Mucosa of rectum (tissue), 2 donors: ENCODE measurements at regions not wholly inside any gene's neighbourhood (a gene's known extent, or its start where the extent isn't known, plus 50 kb on each side); places are given as distances from the start of the nearest gene placed in this dataset.

ENCODE experiments used
- H3K27ac ChIP-seq, 2 donors: one replicate each; pipeline ENCODE4 v1.7.0; 2013; ENCODE audit warnings: inconsistent platforms in 2 of 2, low read depth in 2 of 2, low read length in 2 of 2
- H3K27me3 ChIP-seq, 2 donors: one replicate each; pipeline ENCODE4 v1.7.0; 2013; ENCODE audit warnings: low read length in 2 of 2; ENCODE audit not compliant: control insufficient read depth in 2 of 2, insufficient read depth in 2 of 2
- H3K36me3 ChIP-seq, 2 donors: one replicate each; pipeline ENCODE4 v1.7.0; 2013; ENCODE audit warnings: low read length in 2 of 2; ENCODE audit not compliant: control insufficient read depth in 2 of 2, insufficient read depth in 2 of 2
- H3K4me1 ChIP-seq, 2 donors: one replicate each; pipeline ENCODE4 v1.7.0; 2013; ENCODE audit warnings: low read length in 2 of 2, mild to moderate bottlenecking in 1 of 2; ENCODE audit not compliant: control insufficient read depth in 2 of 2, insufficient read depth in 2 of 2
- H3K4me3 ChIP-seq, 2 donors: one replicate each; pipeline ENCODE4 v1.7.0; 2013; ENCODE audit warnings: low read length in 2 of 2
- H3K9ac ChIP-seq, 2 donors: one replicate each; pipeline ENCODE4 v1.7.0; 2013; ENCODE audit warnings: low read length in 2 of 2, low read depth in 1 of 2, mild to moderate bottlenecking in 1 of 2
- H3K9me3 ChIP-seq, 2 donors: one replicate each; pipeline ENCODE4 v1.7.0; 2013; ENCODE audit warnings: low read length in 2 of 2; ENCODE audit not compliant: control insufficient read depth in 2 of 2
- donor health status: healthy.
- donor health status: Normal muscosa, but diverticular disease.

DNA sequence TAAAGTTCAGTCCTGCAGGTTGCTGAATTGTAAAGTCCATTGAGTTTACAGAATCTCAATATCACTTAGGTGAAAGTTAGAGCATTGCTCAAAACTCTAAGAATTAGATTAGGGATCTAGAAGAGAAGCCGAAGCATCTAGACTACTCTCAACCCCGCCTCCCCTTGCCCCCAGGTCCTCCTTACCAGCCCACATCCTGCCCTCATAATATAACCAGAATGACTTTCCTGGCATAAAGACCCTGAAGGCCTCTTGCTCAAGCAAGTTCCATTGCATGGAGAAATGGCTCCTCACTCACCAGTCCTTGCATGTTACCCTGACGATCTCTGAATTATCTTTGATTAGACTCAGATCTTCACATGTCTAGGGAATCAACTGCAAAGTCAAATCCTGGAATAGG, 78.8 kb downstream of the SPATA31C2 start:
- Histone ChIP-seq H3K36me3 (no peaks in the 10 kb centered on the region), H3K4me1 (no peaks in the 10 kb centered on the region), H3K9me3 (no peaks in the 10 kb centered on the region), H3K27ac (no peak overlapping the region), H3K27me3 (no peaks in the 10 kb centered on the region), H3K9ac (no peak overlapping the region), H3K4me3 (no peak overlapping the region)

DNA sequence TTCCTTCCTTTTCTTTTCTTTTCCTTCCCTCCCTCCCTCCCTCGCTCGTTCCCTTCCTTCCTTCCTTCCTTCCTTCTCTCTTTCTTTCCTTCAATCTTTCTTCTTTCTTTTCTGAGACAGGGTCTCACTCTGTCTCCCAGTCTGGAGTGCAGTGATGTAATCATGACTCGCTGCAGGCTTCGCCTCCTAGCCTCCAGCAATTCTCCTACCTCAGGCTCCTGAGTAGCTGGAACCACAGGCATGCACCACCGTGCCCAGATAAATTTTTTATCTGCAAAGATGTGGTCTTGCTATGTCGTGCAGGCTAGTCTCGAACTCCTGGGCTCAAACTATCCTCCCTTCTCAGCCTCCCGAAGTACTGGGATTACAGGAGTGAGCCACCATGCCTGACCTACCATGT, 81.4 kb downstream of the SPATA31C2 start:
- Histone ChIP-seq H3K9ac (no peak overlapping the region), H3K36me3 (no peaks in the 10 kb centered on the region), H3K4me3 (no peak overlapping the region), H3K27ac (no peak overlapping the region), H3K27me3 (no peaks in the 10 kb centered on the region), H3K4me1 (no peaks in the 10 kb centered on the region), H3K9me3 (no peaks in the 10 kb centered on the region)

DNA sequence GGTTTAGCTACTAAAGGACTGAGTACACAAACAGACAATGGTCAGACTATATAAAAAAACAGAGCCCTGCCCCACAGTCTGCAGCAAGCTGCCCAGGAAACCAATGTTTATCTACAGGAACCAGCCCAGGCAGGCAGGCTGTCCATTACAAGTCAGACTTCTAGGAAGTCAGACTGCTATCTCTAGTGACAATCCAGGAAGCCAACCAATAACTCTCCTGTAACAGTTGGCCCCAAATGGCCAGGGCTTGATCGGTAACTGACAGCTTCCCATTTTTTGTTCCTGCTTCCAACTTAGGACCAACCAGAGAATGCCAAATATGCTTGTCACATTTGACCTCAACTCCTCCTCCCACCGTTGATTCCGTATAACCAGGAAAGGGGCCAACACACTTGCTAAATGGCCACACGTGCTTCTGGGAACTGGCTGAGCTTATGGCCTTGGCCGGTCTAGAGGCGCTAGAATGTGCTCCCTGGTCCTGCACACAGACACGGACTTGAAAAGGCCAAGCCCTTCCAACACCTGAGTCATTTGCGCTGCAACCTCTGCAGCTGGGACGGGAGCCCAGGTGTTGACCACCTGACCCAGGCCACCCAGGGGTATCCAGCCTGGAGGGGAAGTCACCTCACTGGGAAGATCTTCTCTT, 79.6 kb upstream of the CDK20 start:
- Histone ChIP-seq H3K36me3 (no peaks in the 10 kb centered on the region), H3K9me3 (no peaks in the 10 kb centered on the region), H3K4me3 (no peak overlapping the region), H3K9ac (no peak overlapping the region), H3K4me1 (no peaks in the 10 kb centered on the region), H3K27me3 (no peaks in the 10 kb centered on the region), H3K27ac (no peak overlapping the region)

DNA sequence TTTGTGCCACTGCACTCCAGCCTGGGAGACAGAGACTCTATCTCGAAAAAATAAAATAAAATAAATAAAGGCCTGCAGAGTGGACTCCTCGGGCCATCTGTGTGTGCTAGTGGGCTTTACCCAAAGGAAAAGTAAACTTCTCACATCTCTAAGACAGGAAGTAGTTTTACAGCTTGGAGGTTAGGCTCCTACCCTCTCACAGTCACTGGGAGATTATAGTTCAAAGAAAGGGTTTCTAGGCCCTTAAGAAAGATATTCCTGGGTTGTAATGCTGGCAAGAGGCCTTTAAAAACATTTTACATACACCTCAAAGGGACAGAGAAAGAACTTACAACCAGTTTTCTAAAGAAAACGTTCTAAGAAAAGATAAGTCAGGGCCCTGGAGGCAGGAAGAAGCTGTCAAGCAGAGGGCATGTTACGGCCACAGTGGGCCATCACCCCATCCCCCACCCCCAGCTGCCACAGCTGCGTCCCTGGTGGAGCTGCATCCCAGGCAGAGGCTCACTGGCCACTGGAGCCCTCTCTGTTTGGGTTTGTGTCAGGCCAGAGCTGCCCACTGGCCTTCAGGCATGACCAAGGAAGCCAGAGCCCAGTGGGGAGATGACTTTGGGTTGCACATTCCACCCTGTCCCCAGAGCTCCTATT, 78.1 kb upstream of the CDK20 start:
- Histone ChIP-seq H3K9ac (no peak overlapping the region), H3K27ac (no peak overlapping the region), H3K4me1 (no peaks in the 10 kb centered on the region), H3K4me3 (no peak overlapping the region), H3K9me3 (no peaks in the 10 kb centered on the region), H3K27me3 (no peaks in the 10 kb centered on the region), H3K36me3 (no peaks in the 10 kb centered on the region)

DNA sequence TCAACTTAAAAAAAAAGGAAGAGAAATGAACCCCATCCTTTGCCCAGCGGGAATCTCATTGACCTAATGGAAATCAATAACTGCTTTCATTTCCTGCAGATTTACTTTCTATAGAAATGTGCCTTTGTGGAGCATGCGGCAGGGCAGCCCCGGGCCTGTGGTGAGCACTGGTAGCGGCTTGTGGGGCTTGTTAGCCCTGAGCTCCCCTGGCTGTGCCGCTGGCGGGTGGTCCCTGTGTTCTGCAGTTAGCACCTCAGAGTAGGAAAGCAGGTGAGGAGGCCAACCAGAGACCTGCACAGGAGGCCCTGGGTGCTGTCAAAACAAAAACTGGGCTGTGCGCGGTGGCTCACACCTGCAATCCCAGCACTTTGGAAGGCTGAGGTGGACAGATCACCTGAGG, 76.8 kb upstream of the CDK20 start:
- Histone ChIP-seq H3K36me3 (no peaks in the 10 kb centered on the region), H3K4me3 (no peak overlapping the region), H3K9ac (no peak overlapping the region), H3K27ac (no peak overlapping the region), H3K27me3 (no peaks in the 10 kb centered on the region), H3K9me3 (no peaks in the 10 kb centered on the region), H3K4me1 (no peaks in the 10 kb centered on the region)

DNA sequence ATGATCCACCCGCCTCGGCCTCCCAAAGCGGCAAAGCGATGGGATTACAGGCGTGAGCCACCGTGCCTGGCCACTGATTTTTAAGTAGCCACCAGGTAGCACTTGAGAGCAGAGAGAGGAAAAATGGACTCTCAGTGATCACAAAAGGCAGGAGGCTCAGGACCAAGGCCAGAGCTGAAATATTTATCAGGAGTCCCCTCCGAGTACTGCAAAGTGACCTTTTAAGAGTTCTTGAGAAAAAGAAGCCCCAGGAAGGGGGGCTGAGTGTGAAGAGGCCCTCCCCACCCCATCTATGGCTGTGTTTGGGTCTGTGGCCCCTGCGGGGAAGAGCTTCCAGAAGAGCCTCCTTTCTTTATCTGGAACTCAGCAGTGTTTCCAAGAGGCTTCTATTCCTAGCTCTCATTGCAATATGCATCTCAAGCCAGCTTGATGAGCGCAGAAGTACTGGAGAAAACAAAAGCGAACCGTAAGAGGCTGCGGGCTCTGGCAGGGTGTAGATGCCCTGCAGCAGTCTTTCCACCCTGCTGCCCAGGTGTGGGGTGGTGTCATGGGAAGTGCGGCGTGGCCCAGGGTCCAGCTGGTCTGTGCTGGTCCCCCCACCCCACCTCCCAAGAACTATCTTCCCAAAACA, 75.5 kb upstream of the CDK20 start:
- Histone ChIP-seq H3K27ac (no peak overlapping the region), H3K27me3 (no peaks in the 10 kb centered on the region), H3K4me3 (no peak overlapping the region), H3K9me3 (peaks cover 1% of the 10 kb centered on the region in 2 donors), H3K4me1 (no peaks in the 10 kb centered on the region), H3K36me3 (no peaks in the 10 kb centered on the region), H3K9ac (no peak overlapping the region)

DNA sequence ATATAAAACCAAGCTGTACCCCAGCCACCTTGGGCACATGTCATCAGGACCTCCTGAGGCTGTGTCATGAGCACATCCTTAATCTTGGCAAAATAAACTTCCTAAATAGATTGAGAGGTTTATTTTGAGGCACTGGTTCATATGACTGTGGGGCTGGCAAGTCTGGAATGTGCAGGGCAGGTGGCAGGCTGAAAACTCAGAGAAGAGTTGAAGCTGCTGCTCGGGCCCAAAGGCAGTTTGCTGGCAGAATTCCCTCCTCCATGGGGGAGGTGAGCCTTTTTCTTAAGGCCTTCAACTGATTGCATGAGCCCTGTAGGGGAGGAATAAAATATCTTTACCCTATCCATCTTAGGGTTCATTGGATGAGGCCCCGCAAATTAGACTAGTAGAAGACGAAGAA, 72.2 kb upstream of the CDK20 start:
- H3K4me3 ChIP-seq, result no peak overlapping the region
- no peaks in the 10 kb centered on the region for H3K27me3 ChIP-seq
- peaks cover 13 to 15% of the 10 kb centered on the region in 2 donors for H3K9me3 ChIP-seq
- H3K36me3 ChIP-seq, result no peaks in the 10 kb centered on the region
- no peak overlapping the region for H3K27ac ChIP-seq
- no peaks in the 10 kb centered on the region for H3K4me1 ChIP-seq
- H3K9ac ChIP-seq, result no peak overlapping the region

DNA sequence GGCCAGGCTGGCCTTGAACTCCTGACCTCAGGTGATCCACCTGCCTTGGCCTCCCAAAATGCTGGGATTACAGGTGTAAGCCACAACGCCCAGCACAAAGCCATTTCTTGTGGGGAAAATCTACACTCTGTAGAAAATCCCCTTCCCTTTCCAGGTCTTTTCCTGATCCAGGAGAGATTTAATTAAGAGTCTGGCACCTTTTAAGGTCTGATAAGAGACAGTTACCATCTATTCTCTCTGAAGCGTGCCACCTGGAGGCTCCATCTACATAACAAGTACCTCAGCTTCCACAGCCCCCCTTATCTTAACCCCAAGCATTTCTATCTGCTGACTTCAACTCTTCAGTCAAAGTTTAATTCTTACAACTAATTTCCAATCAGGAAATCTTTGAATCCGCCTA, 71.4 kb upstream of the CDK20 start:
- Histone ChIP-seq H3K4me1 (no peaks in the 10 kb centered on the region), H3K9ac (no peak overlapping the region), H3K27me3 (no peaks in the 10 kb centered on the region), H3K4me3 (no peak overlapping the region), H3K27ac (no peak overlapping the region), H3K36me3 (no peaks in the 10 kb centered on the region), H3K9me3 (peaks cover 13 to 15% of the 10 kb centered on the region in 2 donors)

DNA sequence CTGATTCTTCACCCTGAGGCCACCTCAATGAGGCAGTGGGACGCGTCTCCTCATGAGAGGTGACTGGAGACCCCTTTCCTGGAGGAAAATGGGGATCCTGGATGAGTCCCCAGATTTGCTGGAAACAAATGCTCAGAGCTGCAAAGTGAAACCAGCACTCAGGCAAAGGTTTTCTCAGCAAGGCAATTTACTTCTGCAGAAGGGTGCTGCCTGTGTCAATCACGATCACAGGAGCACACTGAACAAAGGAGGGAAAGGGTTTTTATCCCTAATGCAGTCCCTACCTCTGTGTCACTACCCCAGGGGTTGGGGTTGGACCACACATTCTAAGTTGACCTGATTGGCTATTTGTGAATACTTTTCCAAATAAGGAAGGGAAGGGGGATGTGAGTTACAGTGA, 69.9 kb upstream of the CDK20 start:
- no peak overlapping the region for H3K27ac ChIP-seq
- H3K4me3 ChIP-seq, result no peak overlapping the region
- H3K9me3 ChIP-seq, result peaks cover 13 to 15% of the 10 kb centered on the region in 2 donors
- H3K36me3 ChIP-seq, result no peaks in the 10 kb centered on the region
- H3K9ac ChIP-seq, result no peak overlapping the region
- no peaks in the 10 kb centered on the region for H3K27me3 ChIP-seq
- H3K4me1 ChIP-seq, result no peaks in the 10 kb centered on the region

DNA sequence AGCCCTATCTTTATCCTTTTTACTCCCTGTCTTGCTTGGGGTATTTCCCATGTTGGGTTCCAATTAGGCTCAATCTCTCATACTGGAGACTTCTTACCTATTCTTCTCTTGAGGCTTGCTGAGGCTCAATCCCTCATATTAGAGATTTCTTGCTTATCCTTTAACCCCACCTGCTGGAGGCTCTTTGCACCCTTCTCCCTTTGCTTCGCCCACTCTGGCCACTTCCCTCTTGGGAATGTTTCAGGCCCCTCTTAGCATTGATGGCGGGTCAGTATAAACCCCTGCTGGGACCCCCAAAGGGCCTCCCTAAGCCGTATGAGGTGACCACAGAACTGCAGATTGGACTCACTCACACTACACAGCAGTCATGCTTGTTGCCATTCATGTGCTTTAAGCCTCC, 69.3 kb upstream of the CDK20 start:
- Histone ChIP-seq H3K9me3 (peaks cover 13 to 15% of the 10 kb centered on the region in 2 donors), H3K4me3 (no peak overlapping the region), H3K27me3 (no peaks in the 10 kb centered on the region), H3K4me1 (no peaks in the 10 kb centered on the region), H3K36me3 (no peaks in the 10 kb centered on the region), H3K27ac (no peak overlapping the region), H3K9ac (no peak overlapping the region)
